Loucy (cell line): ENCODE measurements at regions not wholly inside any gene's neighbourhood (a gene's known extent, or its start where the extent isn't known, plus 50 kb on each side); places are given as distances from the start of the nearest gene placed in this dataset.

Experiments used
- CTCF ChIP-seq: fragments of 200-600 bp; sonication (generic); conservative IDR thresholded peaks from 2 replicates; pipeline ENCODE4 v1.5.1; 2014; ENCODE audit warnings: mild to moderate bottlenecking, antibody characterized with exemption, low read length
- EZH2phosphoT487 ChIP-seq: fragments of 200-600 bp; IDR thresholded peaks from 2 replicates; pipeline ENCODE4 v1.6.1; 2018; ENCODE audit warnings: antibody characterized with exemption, mild to moderate bottlenecking, moderate library complexity, borderline replicate concordance

- TF ChIP-seq CTCF (no peak), EZH2phosphoT487 (no peak)
Observed at GRCh38 chr5:152188251-152188650, 216.8 kb downstream of the NMUR2 start.
